ENCODE measurements at regions not wholly inside any gene's neighbourhood (a gene's known extent, or its start where the extent isn't known, plus 50 kb on each side); places are given as distances from the start of the nearest gene placed in this dataset.

GRCh38 chr18:67731851-67732250, 215.3 kb upstream of the DSEL start:
- TF ChIP-seq TAF1 (IDR thresholded peaks at IDR 0.05; ENCODE audit: low read depth, low read length) (no peak), PAX5 (IDR thresholded peaks at IDR 0.05; ENCODE audit: insufficient read depth, low read length, severe bottlenecking) (no peak), SPI1 (IDR thresholded peaks at IDR 0.05; ENCODE audit: low read depth, low read length) (no peak), POLR2AphosphoS5 (IDR thresholded peaks at IDR 0.05; ENCODE audit: low read depth, low read length) (no peak), POLR2A (IDR thresholded peaks at IDR 0.05; ENCODE audit: low read depth, low read length) (no peak), POU2F2 (IDR thresholded peaks at IDR 0.05; ENCODE audit: low read depth, low read length) (no peak)
- FAIRE-seq, result no peak
- no peak for DNase-seq (ENCODE audit: insufficient read length, low spot score)

- DNase-seq (ENCODE audit: insufficient read length, low spot score) (no peak), FAIRE-seq (no peak)
Observed at GRCh38 chr18:67730886-67731285, 214.4 kb upstream of the DSEL start.

DNA sequence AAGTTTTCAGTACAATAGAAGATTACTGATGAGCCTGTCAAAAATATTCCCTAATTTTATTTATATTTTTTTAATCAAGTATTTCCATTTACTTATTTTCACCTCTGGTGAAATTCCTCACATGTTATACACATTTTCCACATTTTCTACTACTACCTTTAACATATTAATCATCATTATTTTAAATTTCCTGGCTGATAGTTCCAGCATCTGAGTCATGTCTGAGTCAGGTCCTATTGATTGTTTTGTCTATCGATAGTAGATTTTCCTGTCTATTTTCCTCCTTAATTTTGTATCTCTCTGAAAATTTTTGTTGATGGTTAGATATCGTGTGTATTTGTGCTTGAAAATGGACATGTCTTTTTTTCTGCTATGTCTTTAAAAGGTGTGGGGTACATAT, 211.8 kb upstream of the DSEL start:
- no peak for DNase-seq (ENCODE audit: insufficient read length, low spot score)
- no peak for TF ChIP-seq PAX5 (IDR thresholded peaks at IDR 0.05; ENCODE audit: insufficient read depth, low read length, severe bottlenecking)
- no peak for TF ChIP-seq POLR2AphosphoS5 (IDR thresholded peaks at IDR 0.05; ENCODE audit: low read depth, low read length)
- no peak for TF ChIP-seq TAF1 (IDR thresholded peaks at IDR 0.05; ENCODE audit: low read depth, low read length)
- no peak for TF ChIP-seq POU2F2 (IDR thresholded peaks at IDR 0.05; ENCODE audit: low read depth, low read length)
- no peak for TF ChIP-seq POLR2A (IDR thresholded peaks at IDR 0.05; ENCODE audit: low read depth, low read length)
- TF ChIP-seq SPI1 (IDR thresholded peaks at IDR 0.05; ENCODE audit: low read depth, low read length), result no peak
- FAIRE-seq, result no peak

More at GRCh38 chr18:67730886-67731285, 214.4 kb upstream of the DSEL start:
- TF ChIP-seq PAX5 (IDR thresholded peaks at IDR 0.05; ENCODE audit: insufficient read depth, low read length, severe bottlenecking), result no peak
- TF ChIP-seq POLR2AphosphoS5 (IDR thresholded peaks at IDR 0.05; ENCODE audit: low read depth, low read length), result no peak
- TF ChIP-seq TAF1 (IDR thresholded peaks at IDR 0.05; ENCODE audit: low read depth, low read length), result no peak
- TF ChIP-seq POLR2A (IDR thresholded peaks at IDR 0.05; ENCODE audit: low read depth, low read length), result no peak
- TF ChIP-seq SPI1 (IDR thresholded peaks at IDR 0.05; ENCODE audit: low read depth, low read length), result no peak
- no peak for TF ChIP-seq POU2F2 (IDR thresholded peaks at IDR 0.05; ENCODE audit: low read depth, low read length)

- FAIRE-seq (no peak), DNase-seq (ENCODE audit: insufficient read length, low spot score) (no peak)
- TF ChIP-seq POU2F2 (IDR thresholded peaks at IDR 0.05; ENCODE audit: low read depth, low read length) (no peak), PAX5 (IDR thresholded peaks at IDR 0.05; ENCODE audit: insufficient read depth, low read length, severe bottlenecking) (no peak), POLR2A (IDR thresholded peaks at IDR 0.05; ENCODE audit: low read depth, low read length) (no peak), SPI1 (IDR thresholded peaks at IDR 0.05; ENCODE audit: low read depth, low read length) (no peak), TAF1 (IDR thresholded peaks at IDR 0.05; ENCODE audit: low read depth, low read length) (no peak), POLR2AphosphoS5 (IDR thresholded peaks at IDR 0.05; ENCODE audit: low read depth, low read length) (no peak)
Observed at GRCh38 chr18:67726882-67727281, 210.4 kb upstream of the DSEL start.

DNA sequence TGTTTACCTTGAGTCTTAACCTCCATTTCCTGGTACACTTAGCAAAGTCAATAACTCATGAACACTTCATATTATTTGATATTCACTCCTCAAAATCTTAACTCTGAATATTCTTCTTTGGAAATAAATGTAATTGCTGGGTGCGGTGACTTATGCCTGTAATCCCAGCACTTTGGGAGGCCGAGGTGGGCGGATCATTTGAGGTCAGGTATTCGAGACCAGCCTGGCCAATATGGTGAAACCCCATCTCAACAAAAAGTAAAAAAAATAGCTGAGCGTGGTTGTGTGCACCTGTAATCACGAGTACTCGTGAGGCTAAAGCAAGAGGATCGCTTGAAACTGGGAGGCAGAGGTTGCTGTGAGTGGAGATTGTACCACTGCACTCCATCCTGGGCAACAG, 201.3 kb upstream of the DSEL start:
- DNase-seq (ENCODE audit: insufficient read length, low spot score) (no peak), FAIRE-seq (no peak)
- TF ChIP-seq SPI1 (IDR thresholded peaks at IDR 0.05; ENCODE audit: low read depth, low read length), result no peak

GRCh38 chr18:67715567-67715966, 199.0 kb upstream of the DSEL start:
- no peak for TF ChIP-seq POLR2AphosphoS5 (IDR thresholded peaks at IDR 0.05; ENCODE audit: low read depth, low read length)
- no peak for TF ChIP-seq TAF1 (IDR thresholded peaks at IDR 0.05; ENCODE audit: low read depth, low read length)
- no peak for TF ChIP-seq PAX5 (IDR thresholded peaks at IDR 0.05; ENCODE audit: insufficient read depth, low read length, severe bottlenecking)
- TF ChIP-seq POU2F2 (IDR thresholded peaks at IDR 0.05; ENCODE audit: low read depth, low read length), result no peak
- no peak for TF ChIP-seq SPI1 (IDR thresholded peaks at IDR 0.05; ENCODE audit: low read depth, low read length)
- TF ChIP-seq POLR2A (IDR thresholded peaks at IDR 0.05; ENCODE audit: low read depth, low read length), result no peak
- DNase-seq (ENCODE audit: insufficient read length, low spot score) (no peak), FAIRE-seq (no peak)

DNA sequence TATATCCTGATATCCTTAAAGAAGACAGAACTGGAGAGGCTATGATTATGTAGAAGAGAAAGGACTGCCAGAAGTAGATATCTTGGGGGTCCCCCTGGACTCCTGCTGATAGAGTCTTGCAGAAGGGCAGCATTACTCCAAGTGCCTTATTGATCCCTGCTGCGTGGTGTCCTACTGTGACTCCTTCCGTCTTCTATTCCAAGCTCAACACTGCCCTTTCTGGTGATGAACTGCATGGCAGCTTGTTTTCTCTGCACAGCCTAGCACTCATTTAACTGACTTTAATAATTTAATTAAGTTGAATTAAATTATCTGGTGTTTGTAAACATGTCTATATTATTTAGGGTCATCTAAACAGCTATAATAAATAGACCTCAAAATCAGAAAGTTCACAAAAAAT, 194.1 kb upstream of the DSEL start:
- TF ChIP-seq POLR2AphosphoS5 (IDR thresholded peaks at IDR 0.05; ENCODE audit: low read depth, low read length), result no peak
- no peak for TF ChIP-seq PAX5 (IDR thresholded peaks at IDR 0.05; ENCODE audit: insufficient read depth, low read length, severe bottlenecking)
- no peak for TF ChIP-seq TAF1 (IDR thresholded peaks at IDR 0.05; ENCODE audit: low read depth, low read length)
- no peak for TF ChIP-seq POLR2A (IDR thresholded peaks at IDR 0.05; ENCODE audit: low read depth, low read length)
- no peak for TF ChIP-seq SPI1 (IDR thresholded peaks at IDR 0.05; ENCODE audit: low read depth, low read length)
- no peak for TF ChIP-seq POU2F2 (IDR thresholded peaks at IDR 0.05; ENCODE audit: low read depth, low read length)
- DNase-seq (ENCODE audit: insufficient read length, low spot score), result no peak
- no peak for FAIRE-seq

DNA sequence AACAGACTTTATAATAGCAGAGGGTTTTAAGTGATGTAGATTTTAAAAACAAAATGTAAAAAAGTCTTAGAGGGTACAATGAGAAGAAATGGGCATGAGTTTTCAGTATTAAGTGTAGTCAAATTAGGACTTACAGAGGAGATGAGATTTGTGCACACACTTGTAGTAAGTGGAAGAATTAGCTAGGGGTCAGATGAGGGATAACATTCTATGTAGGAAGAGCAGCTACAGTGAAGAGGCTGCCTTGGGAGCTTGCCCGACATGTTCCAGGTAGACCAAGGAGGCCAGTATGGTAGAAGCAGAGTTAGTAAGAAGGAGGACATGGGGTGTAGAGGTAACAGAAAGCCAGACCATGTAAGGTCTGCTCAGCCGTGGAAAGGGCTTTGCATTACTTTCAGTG, 189.2 kb upstream of the DSEL start:
- no peak for TF ChIP-seq POLR2A (IDR thresholded peaks at IDR 0.05; ENCODE audit: low read depth, low read length)
- no peak for TF ChIP-seq POU2F2 (IDR thresholded peaks at IDR 0.05; ENCODE audit: low read depth, low read length)
- no peak for TF ChIP-seq PAX5 (IDR thresholded peaks at IDR 0.05; ENCODE audit: insufficient read depth, low read length, severe bottlenecking)
- no peak for TF ChIP-seq TAF1 (IDR thresholded peaks at IDR 0.05; ENCODE audit: low read depth, low read length)
- TF ChIP-seq SPI1 (IDR thresholded peaks at IDR 0.05; ENCODE audit: low read depth, low read length), result no peak
- no peak for TF ChIP-seq POLR2AphosphoS5 (IDR thresholded peaks at IDR 0.05; ENCODE audit: low read depth, low read length)
- FAIRE-seq, result no peak
- DNase-seq (ENCODE audit: insufficient read length, low spot score), result no peak

- DNase-seq (ENCODE audit: insufficient read length, low spot score) (no peak), FAIRE-seq (no peak)
- no peak for TF ChIP-seq SPI1 (IDR thresholded peaks at IDR 0.05; ENCODE audit: low read depth, low read length)
- TF ChIP-seq POLR2A (IDR thresholded peaks at IDR 0.05; ENCODE audit: low read depth, low read length), result no peak
- TF ChIP-seq PAX5 (IDR thresholded peaks at IDR 0.05; ENCODE audit: insufficient read depth, low read length, severe bottlenecking), result no peak
- TF ChIP-seq POLR2AphosphoS5 (IDR thresholded peaks at IDR 0.05; ENCODE audit: low read depth, low read length), result no peak
- no peak for TF ChIP-seq POU2F2 (IDR thresholded peaks at IDR 0.05; ENCODE audit: low read depth, low read length)
- TF ChIP-seq TAF1 (IDR thresholded peaks at IDR 0.05; ENCODE audit: low read depth, low read length), result no peak
Observed at GRCh38 chr18:67695684-67696083, 179.2 kb upstream of the DSEL start.

- no peak for FAIRE-seq
- no peak for DNase-seq (ENCODE audit: insufficient read length, low spot score)
- TF ChIP-seq POLR2A (IDR thresholded peaks at IDR 0.05; ENCODE audit: low read depth, low read length) (no peak), SPI1 (IDR thresholded peaks at IDR 0.05; ENCODE audit: low read depth, low read length) (no peak), POLR2AphosphoS5 (IDR thresholded peaks at IDR 0.05; ENCODE audit: low read depth, low read length) (no peak), PAX5 (IDR thresholded peaks at IDR 0.05; ENCODE audit: insufficient read depth, low read length, severe bottlenecking) (no peak), POU2F2 (IDR thresholded peaks at IDR 0.05; ENCODE audit: low read depth, low read length) (no peak), TAF1 (IDR thresholded peaks at IDR 0.05; ENCODE audit: low read depth, low read length) (no peak)
Observed at GRCh38 chr18:67694787-67695186, 178.3 kb upstream of the DSEL start.

Data from GM12891 (cell line).